ENCODE measurements at regions not wholly inside any gene's neighbourhood (a gene's known extent, or its start where the extent isn't known, plus 50 kb on each side); places are given as distances from the start of the nearest gene placed in this dataset.

DNA sequence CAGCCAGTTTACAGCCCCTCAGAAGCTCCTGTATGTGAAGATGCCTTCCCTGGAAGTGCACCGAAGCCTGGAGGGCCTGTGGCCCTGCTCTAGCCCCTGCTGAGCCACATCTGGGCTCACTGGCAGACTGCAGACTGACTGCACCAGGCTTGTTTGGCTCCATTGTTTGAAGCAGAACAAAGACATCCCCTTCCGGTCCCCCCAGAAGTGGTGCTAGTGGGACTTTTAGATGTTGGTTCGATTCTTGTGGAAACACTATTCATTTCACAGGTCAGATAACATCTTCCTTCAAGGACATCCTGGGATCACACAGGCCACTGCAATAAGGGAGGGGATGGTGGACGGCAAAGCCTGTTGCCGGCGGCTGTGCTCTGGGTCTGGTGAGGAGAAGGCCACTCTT is 57.8 kb upstream of the CBLN2 start:
- TF ChIP-seq ZNF565 (CRISPR knock-in tag; conservative IDR thresholded peaks at IDR 0.05; ENCODE audit: low read depth) (no peak), TCF4 (CRISPR knock-in tag; IDR thresholded peaks at IDR 0.05; ENCODE audit: borderline replicate concordance) (no peak), RARB (CRISPR knock-in tag; IDR thresholded peaks at IDR 0.05) (no peak), PPARA (CRISPR knock-in tag; IDR thresholded peaks at IDR 0.05; ENCODE audit: borderline replicate concordance) (no peak), ARNTL (CRISPR knock-in tag; IDR thresholded peaks at IDR 0.05; ENCODE audit: borderline replicate concordance, low read depth) (no peak), SNAI2 (CRISPR knock-in tag; IDR thresholded peaks at IDR 0.05) (no peak), ZNF8 (CRISPR knock-in tag; IDR thresholded peaks at IDR 0.05) (no peak), CSDC2 (CRISPR knock-in tag; IDR thresholded peaks at IDR 0.05) (no peak), OSR1 (CRISPR knock-in tag; IDR thresholded peaks at IDR 0.05) (no peak)
- TF ChIP-seq, protein P1, sequence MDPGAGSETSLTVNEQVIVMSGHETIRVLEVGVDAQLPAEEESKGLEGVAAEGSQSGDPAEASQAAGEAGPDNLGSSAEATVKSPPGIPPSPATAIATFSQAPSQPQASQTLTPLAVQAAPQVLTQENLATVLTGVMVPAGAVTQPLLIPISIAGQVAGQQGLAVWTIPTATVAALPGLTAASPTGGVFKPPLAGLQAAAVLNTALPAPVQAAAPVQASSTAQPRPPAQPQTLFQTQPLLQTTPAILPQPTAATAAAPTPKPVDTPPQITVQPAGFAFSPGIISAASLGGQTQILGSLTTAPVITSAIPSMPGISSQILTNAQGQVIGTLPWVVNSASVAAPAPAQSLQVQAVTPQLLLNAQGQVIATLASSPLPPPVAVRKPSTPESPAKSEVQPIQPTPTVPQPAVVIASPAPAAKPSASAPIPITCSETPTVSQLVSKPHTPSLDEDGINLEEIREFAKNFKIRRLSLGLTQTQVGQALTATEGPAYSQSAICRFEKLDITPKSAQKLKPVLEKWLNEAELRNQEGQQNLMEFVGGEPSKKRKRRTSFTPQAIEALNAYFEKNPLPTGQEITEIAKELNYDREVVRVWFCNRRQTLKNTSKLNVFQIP (CRISPR knock-in tag; IDR thresholded peaks at IDR 0.05; ENCODE audit: borderline replicate concordance, low read depth) = no peak
- TF ChIP-seq, protein P2, sequence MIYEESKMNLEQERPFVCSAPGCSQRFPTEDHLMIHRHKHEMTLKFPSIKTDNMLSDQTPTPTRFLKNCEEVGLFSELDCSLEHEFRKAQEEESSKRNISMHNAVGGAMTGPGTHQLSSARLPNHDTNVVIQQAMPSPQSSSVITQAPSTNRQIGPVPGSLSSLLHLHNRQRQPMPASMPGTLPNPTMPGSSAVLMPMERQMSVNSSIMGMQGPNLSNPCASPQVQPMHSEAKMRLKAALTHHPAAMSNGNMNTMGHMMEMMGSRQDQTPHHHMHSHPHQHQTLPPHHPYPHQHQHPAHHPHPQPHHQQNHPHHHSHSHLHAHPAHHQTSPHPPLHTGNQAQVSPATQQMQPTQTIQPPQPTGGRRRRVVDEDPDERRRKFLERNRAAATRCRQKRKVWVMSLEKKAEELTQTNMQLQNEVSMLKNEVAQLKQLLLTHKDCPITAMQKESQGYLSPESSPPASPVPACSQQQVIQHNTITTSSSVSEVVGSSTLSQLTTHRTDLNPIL (CRISPR knock-in tag; IDR thresholded peaks at IDR 0.05; ENCODE audit: low read depth) = no peak
- TF ChIP-seq, protein P3, sequence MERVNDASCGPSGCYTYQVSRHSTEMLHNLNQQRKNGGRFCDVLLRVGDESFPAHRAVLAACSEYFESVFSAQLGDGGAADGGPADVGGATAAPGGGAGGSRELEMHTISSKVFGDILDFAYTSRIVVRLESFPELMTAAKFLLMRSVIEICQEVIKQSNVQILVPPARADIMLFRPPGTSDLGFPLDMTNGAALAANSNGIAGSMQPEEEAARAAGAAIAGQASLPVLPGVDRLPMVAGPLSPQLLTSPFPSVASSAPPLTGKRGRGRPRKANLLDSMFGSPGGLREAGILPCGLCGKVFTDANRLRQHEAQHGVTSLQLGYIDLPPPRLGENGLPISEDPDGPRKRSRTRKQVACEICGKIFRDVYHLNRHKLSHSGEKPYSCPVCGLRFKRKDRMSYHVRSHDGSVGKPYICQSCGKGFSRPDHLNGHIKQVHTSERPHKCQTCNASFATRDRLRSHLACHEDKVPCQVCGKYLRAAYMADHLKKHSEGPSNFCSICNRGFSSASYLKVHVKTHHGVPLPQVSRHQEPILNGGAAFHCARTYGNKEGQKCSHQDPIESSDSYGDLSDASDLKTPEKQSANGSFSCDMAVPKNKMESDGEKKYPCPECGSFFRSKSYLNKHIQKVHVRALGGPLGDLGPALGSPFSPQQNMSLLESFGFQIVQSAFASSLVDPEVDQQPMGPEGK (CRISPR knock-in tag; IDR thresholded peaks at IDR 0.05; ENCODE audit: borderline replicate concordance) = no peak
- TF ChIP-seq, protein P4, sequence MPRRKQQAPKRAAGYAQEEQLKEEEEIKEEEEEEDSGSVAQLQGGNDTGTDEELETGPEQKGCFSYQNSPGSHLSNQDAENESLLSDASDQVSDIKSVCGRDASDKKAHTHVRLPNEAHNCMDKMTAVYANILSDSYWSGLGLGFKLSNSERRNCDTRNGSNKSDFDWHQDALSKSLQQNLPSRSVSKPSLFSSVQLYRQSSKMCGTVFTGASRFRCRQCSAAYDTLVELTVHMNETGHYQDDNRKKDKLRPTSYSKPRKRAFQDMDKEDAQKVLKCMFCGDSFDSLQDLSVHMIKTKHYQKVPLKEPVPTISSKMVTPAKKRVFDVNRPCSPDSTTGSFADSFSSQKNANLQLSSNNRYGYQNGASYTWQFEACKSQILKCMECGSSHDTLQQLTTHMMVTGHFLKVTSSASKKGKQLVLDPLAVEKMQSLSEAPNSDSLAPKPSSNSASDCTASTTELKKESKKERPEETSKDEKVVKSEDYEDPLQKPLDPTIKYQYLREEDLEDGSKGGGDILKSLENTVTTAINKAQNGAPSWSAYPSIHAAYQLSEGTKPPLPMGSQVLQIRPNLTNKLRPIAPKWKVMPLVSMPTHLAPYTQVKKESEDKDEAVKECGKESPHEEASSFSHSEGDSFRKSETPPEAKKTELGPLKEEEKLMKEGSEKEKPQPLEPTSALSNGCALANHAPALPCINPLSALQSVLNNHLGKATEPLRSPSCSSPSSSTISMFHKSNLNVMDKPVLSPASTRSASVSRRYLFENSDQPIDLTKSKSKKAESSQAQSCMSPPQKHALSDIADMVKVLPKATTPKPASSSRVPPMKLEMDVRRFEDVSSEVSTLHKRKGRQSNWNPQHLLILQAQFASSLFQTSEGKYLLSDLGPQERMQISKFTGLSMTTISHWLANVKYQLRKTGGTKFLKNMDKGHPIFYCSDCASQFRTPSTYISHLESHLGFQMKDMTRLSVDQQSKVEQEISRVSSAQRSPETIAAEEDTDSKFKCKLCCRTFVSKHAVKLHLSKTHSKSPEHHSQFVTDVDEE (CRISPR knock-in tag; IDR thresholded peaks at IDR 0.05) = no peak
- TF ChIP-seq, protein P5, sequence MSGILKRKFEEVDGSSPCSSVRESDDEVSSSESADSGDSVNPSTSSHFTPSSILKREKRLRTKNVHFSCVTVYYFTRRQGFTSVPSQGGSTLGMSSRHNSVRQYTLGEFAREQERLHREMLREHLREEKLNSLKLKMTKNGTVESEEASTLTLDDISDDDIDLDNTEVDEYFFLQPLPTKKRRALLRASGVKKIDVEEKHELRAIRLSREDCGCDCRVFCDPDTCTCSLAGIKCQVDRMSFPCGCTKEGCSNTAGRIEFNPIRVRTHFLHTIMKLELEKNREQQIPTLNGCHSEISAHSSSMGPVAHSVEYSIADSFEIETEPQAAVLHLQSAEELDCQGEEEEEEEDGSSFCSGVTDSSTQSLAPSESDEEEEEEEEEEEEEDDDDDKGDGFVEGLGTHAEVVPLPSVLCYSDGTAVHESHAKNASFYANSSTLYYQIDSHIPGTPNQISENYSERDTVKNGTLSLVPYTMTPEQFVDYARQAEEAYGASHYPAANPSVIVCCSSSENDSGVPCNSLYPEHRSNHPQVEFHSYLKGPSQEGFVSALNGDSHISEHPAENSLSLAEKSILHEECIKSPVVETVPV (CRISPR knock-in tag; IDR thresholded peaks at IDR 0.05) = no peak
- no peak for ATAC-seq

DNA sequence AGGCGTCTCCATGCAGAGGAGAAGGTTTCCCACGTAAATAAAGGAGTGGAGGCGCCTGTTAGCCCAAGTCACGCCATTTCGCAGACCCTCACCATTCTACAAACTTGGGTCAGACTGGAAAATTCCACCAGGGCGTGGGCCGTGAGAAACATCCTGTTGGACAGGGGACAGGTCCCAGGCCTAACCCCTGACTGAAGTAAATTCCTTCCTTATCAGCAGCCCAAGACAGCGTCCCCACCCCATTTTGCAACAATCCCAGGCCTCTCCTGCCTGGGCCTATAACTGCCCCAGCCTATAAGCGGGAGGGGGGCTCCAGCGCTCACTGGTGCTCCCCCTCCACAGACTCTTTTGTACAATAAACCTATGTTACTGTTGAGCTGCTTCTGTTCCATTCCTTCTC is 57.3 kb upstream of the CBLN2 start:
- ATAC-seq = no peak
- TF ChIP-seq ISL1 (CRISPR knock-in tag; IDR thresholded peaks at IDR 0.05) (no peak), ZC3H10 (CRISPR knock-in tag; IDR thresholded peaks at IDR 0.05) (no peak), ZFP30 (CRISPR knock-in tag; IDR thresholded peaks at IDR 0.05) (no peak), PPARA (CRISPR knock-in tag; IDR thresholded peaks at IDR 0.05; ENCODE audit: borderline replicate concordance) (no peak), OSR1 (CRISPR knock-in tag; IDR thresholded peaks at IDR 0.05) (no peak)
- TF ChIP-seq, protein P4 (CRISPR knock-in tag; IDR thresholded peaks at IDR 0.05) = no peak
- TF ChIP-seq, protein P5 (CRISPR knock-in tag; IDR thresholded peaks at IDR 0.05) = no peak

Measured in SK-N-SH treated with all-trans-retinoic acid at 6 μM for 48 hours (cell line).